ENCODE measurements at regions not wholly inside any gene's neighbourhood (a gene's known extent, or its start where the extent isn't known, plus 50 kb on each side); places are given as distances from the start of the nearest gene placed in this dataset.

DNA sequence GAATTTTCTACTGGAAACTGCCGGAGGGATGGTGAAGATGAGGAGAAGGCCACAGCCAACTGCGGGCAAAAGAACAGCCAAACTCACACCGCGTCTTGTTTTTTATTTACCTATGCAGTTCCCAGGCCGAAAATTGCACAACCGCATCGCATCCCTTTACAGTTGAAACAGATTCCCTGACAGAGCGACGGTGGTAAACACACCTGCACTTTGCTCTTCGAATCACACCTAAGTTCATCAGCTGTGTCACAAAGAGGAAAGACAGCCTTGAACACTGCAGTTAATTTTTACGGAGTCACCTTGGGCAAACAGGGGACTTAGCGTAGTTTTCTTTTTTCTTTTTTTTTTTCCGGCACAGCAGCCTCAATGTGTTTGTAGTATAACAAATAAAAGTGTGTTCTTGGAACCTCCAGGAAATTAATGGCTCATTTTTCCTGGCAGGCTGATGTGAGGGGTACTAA is 272.0 kb upstream of the DIO3 start (continued):
- TF ChIP-seq ZNF687 (CRISPR knock-in tag; IDR thresholded peaks at IDR 0.05) (no peak), ZBTB7B (CRISPR knock-in tag; IDR thresholded peaks at IDR 0.05) (peak; percentile 87; the same call in 1 of the 2 replicates), GATAD1 (CRISPR knock-in tag; IDR thresholded peaks at IDR 0.05) (peak; percentile 72), MED1 (CRISPR knock-in tag; IDR thresholded peaks at IDR 0.05) (peak; percentile 99), ZNF740 (CRISPR knock-in tag; IDR thresholded peaks at IDR 0.05) (no peak), ZNF879 (CRISPR knock-in tag; IDR thresholded peaks at IDR 0.05) (no peak), HNF1B (CRISPR knock-in tag; IDR thresholded peaks at IDR 0.05) (peak; percentile 27; the same call in 1 of the 2 replicates), CREB1 (IDR thresholded peaks at IDR 0.05) (peak; percentile 54), CREB1 (CRISPR knock-in tag; IDR thresholded peaks at IDR 0.05) (peak; percentile 74), PHB2 (IDR thresholded peaks at IDR 0.05; ENCODE audit: partially characterized antibody) (no peak), MXD1 (CRISPR knock-in tag; IDR thresholded peaks at IDR 0.05) (no peak), ZFAT (CRISPR knock-in tag; conservative IDR thresholded peaks at IDR 0.05) (no peak)
- TF ChIP-seq, protein P1, sequence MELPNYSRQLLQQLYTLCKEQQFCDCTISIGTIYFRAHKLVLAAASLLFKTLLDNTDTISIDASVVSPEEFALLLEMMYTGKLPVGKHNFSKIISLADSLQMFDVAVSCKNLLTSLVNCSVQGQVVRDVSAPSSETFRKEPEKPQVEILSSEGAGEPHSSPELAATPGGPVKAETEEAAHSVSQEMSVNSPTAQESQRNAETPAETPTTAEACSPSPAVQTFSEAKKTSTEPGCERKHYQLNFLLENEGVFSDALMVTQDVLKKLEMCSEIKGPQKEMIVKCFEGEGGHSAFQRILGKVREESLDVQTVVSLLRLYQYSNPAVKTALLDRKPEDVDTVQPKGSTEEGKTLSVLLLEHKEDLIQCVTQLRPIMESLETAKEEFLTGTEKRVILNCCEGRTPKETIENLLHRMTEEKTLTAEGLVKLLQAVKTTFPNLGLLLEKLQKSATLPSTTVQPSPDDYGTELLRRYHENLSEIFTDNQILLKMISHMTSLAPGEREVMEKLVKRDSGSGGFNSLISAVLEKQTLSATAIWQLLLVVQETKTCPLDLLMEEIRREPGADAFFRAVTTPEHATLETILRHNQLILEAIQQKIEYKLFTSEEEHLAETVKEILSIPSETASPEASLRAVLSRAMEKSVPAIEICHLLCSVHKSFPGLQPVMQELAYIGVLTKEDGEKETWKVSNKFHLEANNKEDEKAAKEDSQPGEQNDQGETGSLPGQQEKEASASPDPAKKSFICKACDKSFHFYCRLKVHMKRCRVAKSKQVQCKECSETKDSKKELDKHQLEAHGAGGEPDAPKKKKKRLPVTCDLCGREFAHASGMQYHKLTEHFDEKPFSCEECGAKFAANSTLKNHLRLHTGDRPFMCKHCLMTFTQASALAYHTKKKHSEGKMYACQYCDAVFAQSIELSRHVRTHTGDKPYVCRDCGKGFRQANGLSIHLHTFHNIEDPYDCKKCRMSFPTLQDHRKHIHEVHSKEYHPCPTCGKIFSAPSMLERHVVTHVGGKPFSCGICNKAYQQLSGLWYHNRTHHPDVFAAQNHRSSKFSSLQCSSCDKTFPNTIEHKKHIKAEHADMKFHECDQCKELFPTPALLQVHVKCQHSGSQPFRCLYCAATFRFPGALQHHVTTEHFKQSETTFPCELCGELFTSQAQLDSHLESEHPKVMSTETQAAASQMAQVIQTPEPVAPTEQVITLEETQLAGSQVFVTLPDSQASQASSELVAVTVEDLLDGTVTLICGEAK (IDR thresholded peaks at IDR 0.05): no peak
- TF ChIP-seq, protein P1 (CRISPR knock-in tag; IDR thresholded peaks at IDR 0.05): no peak
